ENCODE measurements at regions not wholly inside any gene's neighbourhood (a gene's known extent, or its start where the extent isn't known, plus 50 kb on each side); places are given as distances from the start of the nearest gene placed in this dataset.
A peak's percentile ranks its signal among the peaks of the same experiment; 100 is the strongest.

DNA sequence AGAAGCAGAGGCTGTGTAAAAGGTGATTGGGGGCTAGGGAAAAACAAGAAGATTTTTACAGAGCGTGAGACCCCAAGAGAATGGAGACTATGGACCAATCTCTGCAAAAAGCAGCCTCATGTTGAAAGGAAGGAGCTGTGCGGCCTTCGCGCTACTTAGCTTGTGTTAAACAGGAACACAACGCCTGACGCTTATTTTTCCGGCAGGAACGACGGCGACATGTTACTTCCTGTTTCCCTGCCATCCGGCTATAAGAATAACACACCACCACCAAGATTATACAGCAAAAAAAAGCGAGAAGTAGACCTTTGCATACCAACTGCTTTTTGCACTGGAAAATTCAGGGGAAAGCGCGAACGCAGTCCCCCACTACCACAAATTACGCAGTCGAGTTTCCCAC, 272.7 kb downstream of the FAM72C start:
- Histone ChIP-seq H3K9ac (ENCODE audit: control insufficient read depth, extremely low read depth, insufficient read depth, low read length) (no peak overlapping the region), H3K27ac (ENCODE audit: control insufficient read depth, insufficient read depth, low read length) (no peak overlapping the region), H3K27me3 (ENCODE audit: control insufficient read depth, extremely low read depth, insufficient read depth, low read length) (peaks cover 6% of the 10 kb centered on the region), H4K20me1 (ENCODE audit: control insufficient read depth, extremely low read depth, insufficient read depth, low read length) (no peaks in the 10 kb centered on the region), H2AFZ (ENCODE audit: control insufficient read depth, low read length) (no peak overlapping the region), H3K4me1 (ENCODE audit: control insufficient read depth, extremely low read depth, insufficient read depth, low read length) (no peaks in the 10 kb centered on the region), H3K4me2 (ENCODE audit: control insufficient read depth, extremely low read depth, insufficient read depth, low read depth, low read length) (no peak overlapping the region), H3K4me3 (ENCODE audit: control insufficient read depth in 2 of 3, extremely low read depth in 1 of 3, insufficient read depth in 2 of 3, low read depth in 1 of 3, low read length in 3 of 3) (no peak overlapping the region), H3K36me3 (ENCODE audit: control insufficient read depth in 2 of 2, extremely low read depth in 1 of 2, insufficient read depth in 2 of 2, low read length in 2 of 2) (no peaks in the 10 kb centered on the region), H3K9me1 (ENCODE audit: control insufficient read depth, extremely low read depth, insufficient read depth, low read length) (no peaks in the 10 kb centered on the region), H3K9me3 (ENCODE audit: control insufficient read depth, low read depth, low read length) (no peaks in the 10 kb centered on the region), H3K79me2 (ENCODE audit: control insufficient read depth, insufficient read depth, low read length) (no peaks in the 10 kb centered on the region)
- TF ChIP-seq, protein P1, sequence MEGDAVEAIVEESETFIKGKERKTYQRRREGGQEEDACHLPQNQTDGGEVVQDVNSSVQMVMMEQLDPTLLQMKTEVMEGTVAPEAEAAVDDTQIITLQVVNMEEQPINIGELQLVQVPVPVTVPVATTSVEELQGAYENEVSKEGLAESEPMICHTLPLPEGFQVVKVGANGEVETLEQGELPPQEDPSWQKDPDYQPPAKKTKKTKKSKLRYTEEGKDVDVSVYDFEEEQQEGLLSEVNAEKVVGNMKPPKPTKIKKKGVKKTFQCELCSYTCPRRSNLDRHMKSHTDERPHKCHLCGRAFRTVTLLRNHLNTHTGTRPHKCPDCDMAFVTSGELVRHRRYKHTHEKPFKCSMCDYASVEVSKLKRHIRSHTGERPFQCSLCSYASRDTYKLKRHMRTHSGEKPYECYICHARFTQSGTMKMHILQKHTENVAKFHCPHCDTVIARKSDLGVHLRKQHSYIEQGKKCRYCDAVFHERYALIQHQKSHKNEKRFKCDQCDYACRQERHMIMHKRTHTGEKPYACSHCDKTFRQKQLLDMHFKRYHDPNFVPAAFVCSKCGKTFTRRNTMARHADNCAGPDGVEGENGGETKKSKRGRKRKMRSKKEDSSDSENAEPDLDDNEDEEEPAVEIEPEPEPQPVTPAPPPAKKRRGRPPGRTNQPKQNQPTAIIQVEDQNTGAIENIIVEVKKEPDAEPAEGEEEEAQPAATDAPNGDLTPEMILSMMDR (optimal IDR thresholded peaks at IDR 0.05 in 1 of 3, IDR thresholded peaks at IDR 0.05 in 1 of 3, conservative IDR thresholded peaks at IDR 0.05 in 1 of 3; ENCODE audit: extremely low read depth in 1 of 3, insufficient read depth in 2 of 3, low read length in 3 of 3), result no peak
- no peak for TF ChIP-seq EZH2 (IDR thresholded peaks at IDR 0.05; ENCODE audit: low read length)
- DNase-seq (ENCODE audit: low read depth, low spot score) (no peak), FAIRE-seq (no peak)
- dilution Hi-C loops (cut with MboI; ENCODE audit: extremely low pct_ligation_motif_present, low sequenced_read_pairs), result no loop called here

DNA sequence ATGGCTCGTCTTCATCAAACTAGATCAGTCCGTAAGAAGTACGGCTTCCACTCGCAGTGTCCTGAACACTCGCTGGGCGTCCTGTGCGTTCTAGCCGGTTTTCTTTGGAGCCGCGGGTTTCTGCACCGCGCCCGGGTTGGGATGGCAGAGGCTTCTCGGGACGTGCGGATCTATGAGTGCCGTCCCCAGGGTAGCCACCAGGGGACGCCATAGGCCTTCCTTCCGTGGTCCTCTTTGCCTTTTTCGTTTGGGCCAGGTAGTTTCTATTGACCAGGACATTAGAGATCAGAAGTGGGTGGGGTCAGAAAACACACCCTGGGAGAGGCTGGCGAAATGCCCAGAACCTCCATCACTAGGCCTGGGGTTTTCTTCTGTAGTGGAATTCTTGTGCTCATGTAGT, 273.8 kb downstream of the FAM72C start:
- no peak overlapping the region for H3K4me3 ChIP-seq (ENCODE audit: control insufficient read depth in 2 of 3, extremely low read depth in 1 of 3, insufficient read depth in 2 of 3, low read depth in 1 of 3, low read length in 3 of 3)
- no peak overlapping the region for H2AFZ ChIP-seq (ENCODE audit: control insufficient read depth, low read length)
- DNase-seq (ENCODE audit: low read depth, low spot score) (no peak), FAIRE-seq (no peak)
- no peak overlapping the region for H3K4me2 ChIP-seq (ENCODE audit: control insufficient read depth, extremely low read depth, insufficient read depth, low read depth, low read length)
- no peak for TF ChIP-seq EZH2 (IDR thresholded peaks at IDR 0.05; ENCODE audit: low read length)
- TF ChIP-seq, protein P1 (optimal IDR thresholded peaks at IDR 0.05 in 1 of 3, IDR thresholded peaks at IDR 0.05 in 1 of 3, conservative IDR thresholded peaks at IDR 0.05 in 1 of 3; ENCODE audit: extremely low read depth in 1 of 3, insufficient read depth in 2 of 3, low read length in 3 of 3), result peak; percentile 10 to 26 (median 19)
- dilution Hi-C loops (cut with MboI; ENCODE audit: extremely low pct_ligation_motif_present, low sequenced_read_pairs), result no loop called here
- H3K9me3 ChIP-seq (ENCODE audit: control insufficient read depth, low read depth, low read length), result no peaks in the 10 kb centered on the region
- no peak overlapping the region for H3K27ac ChIP-seq (ENCODE audit: control insufficient read depth, insufficient read depth, low read length)
- H3K9ac ChIP-seq (ENCODE audit: control insufficient read depth, extremely low read depth, insufficient read depth, low read length), result no peak overlapping the region
- no peaks in the 10 kb centered on the region for H4K20me1 ChIP-seq (ENCODE audit: control insufficient read depth, extremely low read depth, insufficient read depth, low read length)
- no peaks in the 10 kb centered on the region for H3K79me2 ChIP-seq (ENCODE audit: control insufficient read depth, insufficient read depth, low read length)
- H3K27me3 ChIP-seq (ENCODE audit: control insufficient read depth, extremely low read depth, insufficient read depth, low read length), result peaks cover 6% of the 10 kb centered on the region
- no peaks in the 10 kb centered on the region for H3K9me1 ChIP-seq (ENCODE audit: control insufficient read depth, extremely low read depth, insufficient read depth, low read length)
- no peaks in the 10 kb centered on the region for H3K36me3 ChIP-seq (ENCODE audit: control insufficient read depth in 2 of 2, extremely low read depth in 1 of 2, insufficient read depth in 2 of 2, low read length in 2 of 2)
- H3K4me1 ChIP-seq (ENCODE audit: control insufficient read depth, extremely low read depth, insufficient read depth, low read length), result no peaks in the 10 kb centered on the region

Data from keratinocyte (primary cell).